Peyer's patch (tissue), 4 donors: ENCODE measurements at regions not wholly inside any gene's neighbourhood (a gene's known extent, or its start where the extent isn't known, plus 50 kb on each side); places are given as distances from the start of the nearest gene placed in this dataset.

ENCODE experiments used
- CTCF ChIP-seq, 6 experiments: fragments of 450-650 bp in 4 of 6; fragments of 200-600 bp in 2 of 6; sonication (generic) in 1 of 6; IDR thresholded peaks; one replicate each; pipeline ENCODE4 v1.5.1; 2017 to 2019; ENCODE audit warnings: antibody characterized with exemption in 6 of 6, mild to moderate bottlenecking in 3 of 6, moderate library complexity in 1 of 6
- POLR2A ChIP-seq, 2 donors: fragments of 450-650 bp; IDR thresholded peaks; one replicate each; pipeline ENCODE4 v1.5.1; 2017; ENCODE audit warnings: antibody characterized with exemption in 2 of 2, mild to moderate bottlenecking in 2 of 2, moderate library complexity in 2 of 2

DNA sequence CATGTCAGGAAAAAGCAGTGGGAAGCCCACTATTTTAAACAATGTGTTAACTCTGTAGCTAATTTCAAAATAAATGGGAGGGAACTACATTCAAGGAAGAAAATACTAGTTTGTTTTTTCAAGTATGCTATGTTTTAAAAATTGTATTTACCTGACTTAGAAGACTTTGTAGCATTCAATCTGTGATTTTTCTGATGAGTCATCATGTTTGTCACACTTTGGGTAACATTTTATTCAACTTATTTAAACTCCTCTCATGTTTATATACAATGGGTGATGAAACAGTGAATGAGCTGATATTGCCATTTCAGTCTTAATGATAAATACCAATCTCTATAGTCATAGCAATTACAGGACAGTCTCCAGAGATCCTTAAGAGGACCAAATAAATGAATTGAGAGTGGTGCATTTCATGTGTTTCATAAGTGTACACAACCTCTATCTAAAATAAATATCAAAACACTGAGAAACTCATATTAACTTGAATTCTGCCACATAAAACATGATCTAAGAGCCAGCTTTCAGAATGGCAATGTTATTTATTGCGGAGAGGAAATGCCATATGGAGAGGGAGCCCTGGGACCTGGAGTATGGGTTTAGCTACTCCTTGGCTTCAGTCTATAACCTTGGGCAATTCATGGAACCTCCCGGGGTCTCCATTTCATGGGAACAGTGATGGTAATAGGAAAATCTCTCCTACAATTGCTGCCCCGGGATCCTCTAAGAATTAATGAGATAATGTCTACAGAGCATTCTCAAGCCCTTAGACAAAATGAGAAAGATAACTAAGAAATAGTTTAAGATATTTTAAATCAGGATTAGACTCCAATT, 913.9 kb downstream of the TLE4 start:
- TF ChIP-seq CTCF (IDR thresholded peaks at IDR 0.05) (no peak), POLR2A (IDR thresholded peaks at IDR 0.05) (no peak)
